Liver (tissue), 8 donors: ENCODE measurements at regions not wholly inside any gene's neighbourhood (a gene's known extent, or its start where the extent isn't known, plus 50 kb on each side); places are given as distances from the start of the nearest gene placed in this dataset.

Source experiments
- DNase-seq: peaks from one replicate; pipeline ENCODE4 v3.0.0-alpha.2; 2017; ENCODE audit warnings: low spot score
- H3K27ac ChIP-seq, 2 donors: one replicate each; pipeline ENCODE4 v1.7.0; 2013; ENCODE audit warnings: inconsistent platforms in 2 of 2, low read length in 2 of 2, control low read depth in 1 of 2, low read depth in 1 of 2, mild to moderate bottlenecking in 1 of 2
- H3K27me3 ChIP-seq, 4 donors: one replicate each; pipeline versions ENCODE4 v1.6.1 to v1.7.0; 2013; ENCODE audit warnings: low read length in 3 of 4, inconsistent platforms in 1 of 4, mild to moderate bottlenecking in 1 of 4, moderate library complexity in 1 of 4; ENCODE audit not compliant: control insufficient read depth in 4 of 4, insufficient read depth in 4 of 4
- H3K36me3 ChIP-seq, 4 donors: one replicate each; pipeline versions ENCODE4 v1.6.1 to v1.7.0; 2013; ENCODE audit warnings: low read length in 3 of 4, mild to moderate bottlenecking in 3 of 4, low read depth in 1 of 4, moderate library complexity in 1 of 4; ENCODE audit not compliant: control insufficient read depth in 4 of 4, insufficient read depth in 3 of 4
- H3K4me1 ChIP-seq, 4 donors: one replicate each; pipeline versions ENCODE4 v1.6.1 to v1.7.0; 2013; ENCODE audit warnings: low read length in 3 of 4, mild to moderate bottlenecking in 3 of 4, moderate library complexity in 1 of 4; ENCODE audit not compliant: control insufficient read depth in 4 of 4, insufficient read depth in 4 of 4
- H3K4me3 ChIP-seq, 3 donors: one replicate each; pipeline versions ENCODE4 v1.6.1 to v1.7.0; 2013; ENCODE audit warnings: low read length in 3 of 3, control low read depth in 1 of 3, low read depth in 1 of 3, mild to moderate bottlenecking in 1 of 3
- H3K9ac ChIP-seq, 2 donors: one replicate each; pipeline ENCODE4 v1.7.0; 2013; ENCODE audit warnings: low read length in 2 of 2, mild to moderate bottlenecking in 2 of 2, moderate library complexity in 2 of 2, control low read depth in 1 of 2, low read depth in 1 of 2
- H3K9me3 ChIP-seq, 4 donors: one replicate each; pipeline versions ENCODE4 v1.6.1 to v1.7.0; 2013; ENCODE audit warnings: low read length in 3 of 4; ENCODE audit not compliant: control insufficient read depth in 4 of 4
- EGR1 ChIP-seq, 2 donors: IDR thresholded peaks; 2 replicates each; pipeline ENCODE4 v1.6.1; 2016 to 2018; ENCODE audit warnings: antibody characterized with exemption in 2 of 2, low read depth in 2 of 2
- FOXA1 ChIP-seq: IDR thresholded peaks from 2 replicates; pipeline ENCODE4 v1.6.1; 2016; ENCODE audit warnings: antibody characterized with exemption
- FOXA2 ChIP-seq: IDR thresholded peaks from 2 replicates; pipeline ENCODE4 v1.6.1; 2016; ENCODE audit warnings: antibody characterized with exemption
- GABPA ChIP-seq, 2 donors: IDR thresholded peaks in 1 of 2; conservative IDR thresholded peaks in 1 of 2; 2 replicates each; pipeline ENCODE4 v1.6.1; 2016; ENCODE audit warnings: antibody characterized with exemption in 2 of 2, mild to moderate bottlenecking in 1 of 2, moderate library complexity in 1 of 2
- HNF4A ChIP-seq, 2 donors: conservative IDR thresholded peaks; 2 replicates each; pipeline ENCODE4 v1.6.1; 2016; ENCODE audit warnings: antibody characterized with exemption in 2 of 2, mild to moderate bottlenecking in 2 of 2
- HNF4G ChIP-seq: IDR thresholded peaks from 2 replicates; pipeline ENCODE4 v1.6.1; 2016; ENCODE audit warnings: antibody characterized with exemption
- NR2F2 ChIP-seq: IDR thresholded peaks from 2 replicates; pipeline ENCODE4 v1.6.1; 2016; ENCODE audit warnings: antibody characterized with exemption
- RAD21 ChIP-seq, 2 donors: IDR thresholded peaks; 2 replicates each; pipeline ENCODE4 v1.6.1; 2016; ENCODE audit warnings: antibody characterized with exemption in 2 of 2, mild to moderate bottlenecking in 2 of 2
- RXRA ChIP-seq, 2 donors: IDR thresholded peaks; 2 replicates each; pipeline ENCODE4 v1.6.1; 2017 to 2018; ENCODE audit warnings: antibody characterized with exemption in 2 of 2, mild to moderate bottlenecking in 1 of 2
- SP1 ChIP-seq: IDR thresholded peaks from 2 replicates; pipeline ENCODE4 v1.6.1; 2018; ENCODE audit warnings: antibody characterized with exemption, mild to moderate bottlenecking
- TAF1 ChIP-seq: conservative IDR thresholded peaks from 2 replicates; pipeline ENCODE4 v1.6.1; 2016; ENCODE audit warnings: antibody characterized with exemption, mild to moderate bottlenecking
- WGBS: extraction: QIAGEN DNeasy Blood & Tissue Kit; methylation state at CpG from one replicate; pipeline ENCODE4 v1.1.7; 2013; 5-methylcytosine and 5-hydroxymethylcytosine counted together
- TF ChIP-seq, protein P1 (sequence below): fragments of 150-350 bp; IDR thresholded peaks from 2 replicates; pipeline ENCODE4 v1.5.1; 2017; ENCODE audit warnings: improper control_type of control experiment, low read depth, low read length; ENCODE audit not compliant: missing input control
- TF ChIP-seq, protein P2 (sequence below): IDR thresholded peaks from 2 replicates; pipeline ENCODE4 v1.6.1; 2016; ENCODE audit warnings: antibody characterized with exemption, mild to moderate bottlenecking
- TF ChIP-seq, protein P3 (sequence below): IDR thresholded peaks from 2 replicates; pipeline ENCODE4 v1.6.1; 2016; ENCODE audit warnings: antibody characterized with exemption
- TF ChIP-seq, protein P4 (sequence below): IDR thresholded peaks from 2 replicates; pipeline ENCODE4 v1.6.1; 2016; ENCODE audit warnings: antibody characterized with exemption
- TF ChIP-seq, protein P5 (sequence below): IDR thresholded peaks from 2 replicates; pipeline ENCODE4 v1.6.1; 2016; ENCODE audit warnings: antibody characterized with exemption
- donor health status: healthy.
- donor health status: healthy.
- donor health status: healthy.
- donor health status: healthy.
- donor health status: healthy.

DNA sequence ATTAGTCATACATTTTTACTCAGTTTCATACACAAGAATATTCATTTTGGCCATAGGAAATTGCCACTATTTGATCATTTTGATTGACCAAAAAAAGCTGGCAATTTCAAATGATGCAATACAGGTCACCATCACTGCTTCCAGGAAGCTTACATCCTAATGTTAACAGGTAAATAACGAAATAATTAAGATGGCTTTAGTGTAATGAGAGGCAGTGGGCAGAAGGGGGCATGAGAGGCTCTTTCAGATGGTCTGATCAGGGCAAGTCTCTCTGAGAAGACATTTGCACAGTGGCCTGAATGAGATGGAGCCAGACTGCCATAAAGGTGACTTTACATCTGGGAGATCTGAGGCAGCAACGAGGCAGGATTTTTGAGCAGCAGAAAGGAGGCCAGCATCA, 170.7 kb downstream of the SLIT2 start:
- Histone ChIP-seq H3K27me3 (peaks cover 0 to 4% (median 0%) of the 10 kb centered on the region in 4 donors), H3K36me3 (no peaks in the 10 kb centered on the region), H3K9ac (no peak overlapping the region), H3K4me1 (peaks cover 0 to 3% (median 0%) of the 10 kb centered on the region in 4 donors), H3K9me3 (no peaks in the 10 kb centered on the region), H3K27ac (no peak overlapping the region), H3K4me3 (no peak overlapping the region)
- TF ChIP-seq HNF4G (no peak), RAD21 (IDR thresholded peaks at IDR 0.05) (peak; percentile 74 to 84)
- TF ChIP-seq, protein P1, sequence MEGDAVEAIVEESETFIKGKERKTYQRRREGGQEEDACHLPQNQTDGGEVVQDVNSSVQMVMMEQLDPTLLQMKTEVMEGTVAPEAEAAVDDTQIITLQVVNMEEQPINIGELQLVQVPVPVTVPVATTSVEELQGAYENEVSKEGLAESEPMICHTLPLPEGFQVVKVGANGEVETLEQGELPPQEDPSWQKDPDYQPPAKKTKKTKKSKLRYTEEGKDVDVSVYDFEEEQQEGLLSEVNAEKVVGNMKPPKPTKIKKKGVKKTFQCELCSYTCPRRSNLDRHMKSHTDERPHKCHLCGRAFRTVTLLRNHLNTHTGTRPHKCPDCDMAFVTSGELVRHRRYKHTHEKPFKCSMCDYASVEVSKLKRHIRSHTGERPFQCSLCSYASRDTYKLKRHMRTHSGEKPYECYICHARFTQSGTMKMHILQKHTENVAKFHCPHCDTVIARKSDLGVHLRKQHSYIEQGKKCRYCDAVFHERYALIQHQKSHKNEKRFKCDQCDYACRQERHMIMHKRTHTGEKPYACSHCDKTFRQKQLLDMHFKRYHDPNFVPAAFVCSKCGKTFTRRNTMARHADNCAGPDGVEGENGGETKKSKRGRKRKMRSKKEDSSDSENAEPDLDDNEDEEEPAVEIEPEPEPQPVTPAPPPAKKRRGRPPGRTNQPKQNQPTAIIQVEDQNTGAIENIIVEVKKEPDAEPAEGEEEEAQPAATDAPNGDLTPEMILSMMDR = peak; percentile 68
- DNase-seq = peak; percentile 39
- WGBS = 14% methylated on average over 2 of the region's 2 CpGs

DNA sequence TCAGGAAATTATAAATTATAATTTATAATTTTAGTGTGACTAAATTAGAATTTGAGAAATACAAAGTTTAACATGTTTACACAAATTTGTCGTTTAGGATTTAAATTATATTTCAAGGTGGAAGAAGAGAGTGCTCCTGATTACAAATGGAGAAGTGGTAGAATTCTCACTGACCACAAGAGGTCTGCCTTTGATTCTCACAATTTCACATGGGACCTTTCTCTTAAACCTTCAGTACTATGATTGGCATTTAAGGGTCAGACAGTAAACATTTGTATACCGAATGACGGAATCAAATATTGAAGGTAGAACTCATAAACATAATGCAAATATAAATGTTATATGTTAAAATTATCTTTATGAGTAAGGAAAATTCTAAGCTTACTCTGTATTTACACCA, 171.7 kb downstream of the SLIT2 start:
- Histone ChIP-seq H3K9me3 (no peaks in the 10 kb centered on the region), H3K9ac (no peak overlapping the region), H3K36me3 (no peaks in the 10 kb centered on the region), H3K27ac (no peak overlapping the region), H3K27me3 (peaks cover 0 to 4% (median 0%) of the 10 kb centered on the region in 4 donors), H3K4me1 (peaks cover 0 to 3% (median 0%) of the 10 kb centered on the region in 4 donors), H3K4me3 (no peak overlapping the region)
- no peak for TF ChIP-seq FOXA1
- TF ChIP-seq HNF4G = no peak
- TF ChIP-seq TAF1 = no peak
- TF ChIP-seq NR2F2 = no peak
- no peak for TF ChIP-seq RAD21 (IDR thresholded peaks at IDR 0.05)
- TF ChIP-seq RXRA (IDR thresholded peaks at IDR 0.05) = no peak
- no peak for TF ChIP-seq SP1
- TF ChIP-seq EGR1 (IDR thresholded peaks at IDR 0.05; ENCODE audit: low read depth in 2 of 2) = no peak
- TF ChIP-seq, protein P2, sequence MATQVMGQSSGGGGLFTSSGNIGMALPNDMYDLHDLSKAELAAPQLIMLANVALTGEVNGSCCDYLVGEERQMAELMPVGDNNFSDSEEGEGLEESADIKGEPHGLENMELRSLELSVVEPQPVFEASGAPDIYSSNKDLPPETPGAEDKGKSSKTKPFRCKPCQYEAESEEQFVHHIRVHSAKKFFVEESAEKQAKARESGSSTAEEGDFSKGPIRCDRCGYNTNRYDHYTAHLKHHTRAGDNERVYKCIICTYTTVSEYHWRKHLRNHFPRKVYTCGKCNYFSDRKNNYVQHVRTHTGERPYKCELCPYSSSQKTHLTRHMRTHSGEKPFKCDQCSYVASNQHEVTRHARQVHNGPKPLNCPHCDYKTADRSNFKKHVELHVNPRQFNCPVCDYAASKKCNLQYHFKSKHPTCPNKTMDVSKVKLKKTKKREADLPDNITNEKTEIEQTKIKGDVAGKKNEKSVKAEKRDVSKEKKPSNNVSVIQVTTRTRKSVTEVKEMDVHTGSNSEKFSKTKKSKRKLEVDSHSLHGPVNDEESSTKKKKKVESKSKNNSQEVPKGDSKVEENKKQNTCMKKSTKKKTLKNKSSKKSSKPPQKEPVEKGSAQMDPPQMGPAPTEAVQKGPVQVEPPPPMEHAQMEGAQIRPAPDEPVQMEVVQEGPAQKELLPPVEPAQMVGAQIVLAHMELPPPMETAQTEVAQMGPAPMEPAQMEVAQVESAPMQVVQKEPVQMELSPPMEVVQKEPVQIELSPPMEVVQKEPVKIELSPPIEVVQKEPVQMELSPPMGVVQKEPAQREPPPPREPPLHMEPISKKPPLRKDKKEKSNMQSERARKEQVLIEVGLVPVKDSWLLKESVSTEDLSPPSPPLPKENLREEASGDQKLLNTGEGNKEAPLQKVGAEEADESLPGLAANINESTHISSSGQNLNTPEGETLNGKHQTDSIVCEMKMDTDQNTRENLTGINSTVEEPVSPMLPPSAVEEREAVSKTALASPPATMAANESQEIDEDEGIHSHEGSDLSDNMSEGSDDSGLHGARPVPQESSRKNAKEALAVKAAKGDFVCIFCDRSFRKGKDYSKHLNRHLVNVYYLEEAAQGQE = no peak
- no peak for TF ChIP-seq HNF4A (conservative IDR thresholded peaks at IDR 0.05)
- TF ChIP-seq, protein P3, sequence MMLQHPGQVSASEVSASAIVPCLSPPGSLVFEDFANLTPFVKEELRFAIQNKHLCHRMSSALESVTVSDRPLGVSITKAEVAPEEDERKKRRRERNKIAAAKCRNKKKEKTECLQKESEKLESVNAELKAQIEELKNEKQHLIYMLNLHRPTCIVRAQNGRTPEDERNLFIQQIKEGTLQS = no peak
- DNase-seq = no peak
- 79% methylated on average over 3 of the region's 3 CpGs for WGBS

DNA sequence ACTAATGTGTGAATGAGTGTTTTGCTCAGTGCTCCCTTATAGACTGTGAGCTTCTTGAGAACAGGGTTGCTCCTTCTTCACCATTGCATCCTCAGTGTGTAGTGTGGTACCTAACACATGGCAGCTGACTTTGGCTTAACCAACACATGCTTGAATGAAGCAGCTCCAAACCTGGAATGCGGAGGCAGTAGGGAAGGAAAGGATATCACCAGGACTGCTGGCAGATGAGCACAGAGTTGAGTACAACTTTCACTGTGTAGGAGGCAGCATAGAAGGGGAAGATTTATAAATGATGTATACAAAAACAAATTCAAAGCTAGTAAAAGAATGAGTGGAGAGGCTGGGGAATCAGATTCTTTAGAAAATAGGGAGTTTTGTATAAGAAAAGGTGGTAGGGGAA, 174.3 kb downstream of the SLIT2 start:
- DNase-seq = no peak
- Histone ChIP-seq H3K4me1 (no peaks in the 10 kb centered on the region), H3K27ac (no peak overlapping the region), H3K36me3 (no peaks in the 10 kb centered on the region), H3K9me3 (no peaks in the 10 kb centered on the region), H3K4me3 (no peak overlapping the region), H3K27me3 (peaks cover 0 to 4% (median 0%) of the 10 kb centered on the region in 4 donors), H3K9ac (no peak overlapping the region)
- 83% methylated on average over 1 of the region's 1 CpG for WGBS
- TF ChIP-seq, protein P4, sequence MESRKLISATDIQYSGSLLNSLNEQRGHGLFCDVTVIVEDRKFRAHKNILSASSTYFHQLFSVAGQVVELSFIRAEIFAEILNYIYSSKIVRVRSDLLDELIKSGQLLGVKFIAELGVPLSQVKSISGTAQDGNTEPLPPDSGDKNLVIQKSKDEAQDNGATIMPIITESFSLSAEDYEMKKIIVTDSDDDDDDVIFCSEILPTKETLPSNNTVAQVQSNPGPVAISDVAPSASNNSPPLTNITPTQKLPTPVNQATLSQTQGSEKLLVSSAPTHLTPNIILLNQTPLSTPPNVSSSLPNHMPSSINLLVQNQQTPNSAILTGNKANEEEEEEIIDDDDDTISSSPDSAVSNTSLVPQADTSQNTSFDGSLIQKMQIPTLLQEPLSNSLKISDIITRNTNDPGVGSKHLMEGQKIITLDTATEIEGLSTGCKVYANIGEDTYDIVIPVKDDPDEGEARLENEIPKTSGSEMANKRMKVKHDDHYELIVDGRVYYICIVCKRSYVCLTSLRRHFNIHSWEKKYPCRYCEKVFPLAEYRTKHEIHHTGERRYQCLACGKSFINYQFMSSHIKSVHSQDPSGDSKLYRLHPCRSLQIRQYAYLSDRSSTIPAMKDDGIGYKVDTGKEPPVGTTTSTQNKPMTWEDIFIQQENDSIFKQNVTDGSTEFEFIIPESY = no peak
- TF ChIP-seq, protein P5, sequence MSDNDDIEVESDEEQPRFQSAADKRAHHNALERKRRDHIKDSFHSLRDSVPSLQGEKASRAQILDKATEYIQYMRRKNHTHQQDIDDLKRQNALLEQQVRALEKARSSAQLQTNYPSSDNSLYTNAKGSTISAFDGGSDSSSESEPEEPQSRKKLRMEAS = no peak
- TF ChIP-seq FOXA1 (no peak), RAD21 (IDR thresholded peaks at IDR 0.05) (no peak), GABPA (IDR thresholded peaks at IDR 0.05 in 1 of 2, conservative IDR thresholded peaks at IDR 0.05 in 1 of 2) (no peak), FOXA2 (no peak), NR2F2 (no peak), SP1 (no peak)
- TF ChIP-seq, protein P3 = no peak
- TF ChIP-seq, protein P1 = no peak
